Epidermal melanocyte (primary cell): ENCODE measurements at regions not wholly inside any gene's neighbourhood (a gene's known extent, or its start where the extent isn't known, plus 50 kb on each side); places are given as distances from the start of the nearest gene placed in this dataset.

Experiments
- DNase-seq: peaks from one replicate; pipeline ENCODE4 v3.0.0; 2011; ENCODE audit warnings: low spot score; ENCODE audit not compliant: insufficient read length

DNA sequence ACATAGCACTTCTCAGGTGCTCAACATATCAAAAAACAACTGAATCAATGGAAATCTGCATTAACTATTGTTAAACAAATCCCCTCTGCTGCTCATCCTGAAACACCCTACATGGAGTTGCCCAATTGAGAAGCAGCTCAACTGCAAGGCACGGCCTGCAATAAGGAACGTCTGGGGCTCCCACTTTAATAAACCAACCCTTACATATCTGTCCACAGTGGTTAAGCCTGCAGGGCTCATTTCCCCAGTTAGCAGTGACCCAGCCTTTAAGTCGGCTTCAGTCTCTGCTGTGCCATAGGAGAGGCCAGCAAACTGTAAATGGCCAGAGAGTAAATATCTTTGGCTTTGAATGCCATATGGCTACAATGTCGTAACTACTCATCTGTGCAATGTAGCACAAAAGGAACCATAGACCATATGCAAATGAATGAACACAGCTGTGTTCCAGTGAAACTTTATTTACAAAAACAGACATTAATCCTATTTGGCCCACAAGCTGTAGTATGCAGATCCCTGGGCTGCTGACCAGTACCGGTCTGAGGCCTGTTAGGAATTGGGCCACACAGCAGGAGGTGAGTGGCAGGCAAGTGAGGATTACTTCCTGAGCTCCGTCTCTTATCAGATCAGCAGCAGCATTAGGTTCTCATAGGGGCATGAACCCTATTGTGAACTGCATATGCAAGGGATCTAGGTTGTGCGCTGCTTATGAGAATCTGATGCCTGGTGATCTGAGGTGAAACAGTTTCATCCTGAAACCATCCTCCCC is 522.7 kb upstream of the CDH4 start:
- DNase-seq = no peak

DNA sequence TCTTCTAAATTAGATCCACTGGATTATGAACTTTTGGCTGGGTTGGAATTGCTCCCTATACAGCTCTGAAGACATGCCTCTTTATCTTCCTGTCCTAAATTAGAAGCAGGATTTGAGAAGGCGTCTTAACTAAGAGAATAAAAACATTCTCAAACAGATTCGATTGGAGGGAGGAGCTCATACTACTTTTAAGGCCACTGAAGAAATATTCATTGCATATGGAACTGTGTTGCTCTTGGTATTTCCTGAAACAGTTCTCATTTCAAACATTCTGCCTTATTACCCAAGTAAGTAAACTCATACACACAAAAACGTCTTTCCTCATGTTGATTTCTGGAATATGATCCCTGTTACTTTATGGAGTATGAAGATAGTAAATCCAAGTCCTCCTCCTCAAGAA is 519.7 kb upstream of the CDH4 start:
- DNase-seq = no peak

DNA sequence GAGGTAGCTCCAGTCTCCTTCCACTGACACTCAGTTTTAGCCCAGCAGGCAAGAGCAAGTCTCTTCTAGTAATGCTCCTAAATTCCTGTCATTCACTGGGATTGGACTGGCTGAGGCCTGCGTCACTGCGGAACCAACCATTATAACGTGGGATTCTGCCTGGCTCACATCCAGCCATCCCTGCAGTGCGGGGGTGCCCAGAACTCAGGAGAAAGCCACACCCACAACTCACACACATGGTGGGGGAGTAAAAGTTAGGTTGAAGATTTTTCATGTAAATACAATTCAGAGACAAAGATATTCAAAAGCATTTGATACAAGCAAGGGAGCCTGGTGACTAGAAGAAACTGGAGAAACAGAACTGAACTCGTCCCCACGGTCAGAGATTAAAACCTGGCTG is 504.0 kb upstream of the CDH4 start:
- DNase-seq = no peak

DNA sequence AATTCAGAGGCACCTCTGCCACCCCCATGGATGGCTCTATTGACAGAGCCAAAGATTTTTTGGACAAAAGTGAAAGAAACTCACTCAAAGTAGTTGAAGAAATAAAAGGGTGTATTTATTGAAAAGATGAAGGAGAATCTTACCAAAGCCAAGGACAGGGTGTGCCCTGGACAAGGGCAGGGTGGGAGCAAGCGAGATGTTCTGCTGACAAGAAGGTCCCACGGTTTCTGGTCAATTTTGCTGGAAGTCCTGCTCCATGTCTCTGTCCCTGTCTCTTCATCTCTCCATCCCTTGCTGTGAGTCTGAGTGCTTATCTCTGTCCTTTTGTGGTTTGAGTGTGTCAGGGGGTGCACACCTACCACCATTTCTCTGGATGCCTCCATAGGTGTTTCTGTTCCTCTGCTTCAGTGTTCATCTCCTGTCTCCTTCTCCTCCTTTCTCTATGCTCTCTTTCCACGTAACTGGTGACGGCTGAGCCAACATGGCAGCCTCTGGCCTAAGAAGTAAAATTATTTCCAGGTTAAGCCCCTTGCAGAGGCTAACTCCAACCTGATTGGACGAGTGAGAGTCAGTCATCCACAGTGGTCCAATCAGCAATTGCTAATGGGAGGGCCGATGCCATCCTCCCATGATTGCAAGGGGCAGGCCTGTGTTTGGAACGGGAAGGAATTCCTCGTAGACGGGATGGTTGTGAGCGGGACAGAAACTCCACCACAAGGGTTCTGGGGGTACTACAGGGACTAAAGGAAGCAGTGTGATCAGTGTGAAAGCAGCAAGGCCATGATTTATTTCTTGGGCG is 502.1 kb upstream of the CDH4 start:
- no peak for DNase-seq

DNA sequence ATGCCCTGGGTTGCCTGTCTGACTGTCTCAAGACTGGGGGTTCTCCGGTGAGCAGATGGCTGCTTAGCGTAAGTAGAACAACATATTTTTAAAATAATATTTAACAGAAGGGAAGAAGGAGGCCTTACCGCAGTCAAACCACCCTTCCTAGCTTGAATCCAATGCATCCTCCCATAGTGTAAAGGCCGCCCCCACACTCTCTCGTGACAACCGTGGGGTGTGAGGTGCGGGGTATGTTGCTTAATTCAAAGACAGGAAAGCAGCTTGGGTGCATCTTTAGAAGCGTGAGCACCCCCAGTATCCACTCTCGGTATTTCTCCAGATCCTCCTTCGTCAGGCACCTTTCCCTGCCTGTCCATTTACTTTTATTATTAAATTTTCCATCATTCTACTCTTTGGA is 501.2 kb upstream of the CDH4 start:
- no peak for DNase-seq

DNA sequence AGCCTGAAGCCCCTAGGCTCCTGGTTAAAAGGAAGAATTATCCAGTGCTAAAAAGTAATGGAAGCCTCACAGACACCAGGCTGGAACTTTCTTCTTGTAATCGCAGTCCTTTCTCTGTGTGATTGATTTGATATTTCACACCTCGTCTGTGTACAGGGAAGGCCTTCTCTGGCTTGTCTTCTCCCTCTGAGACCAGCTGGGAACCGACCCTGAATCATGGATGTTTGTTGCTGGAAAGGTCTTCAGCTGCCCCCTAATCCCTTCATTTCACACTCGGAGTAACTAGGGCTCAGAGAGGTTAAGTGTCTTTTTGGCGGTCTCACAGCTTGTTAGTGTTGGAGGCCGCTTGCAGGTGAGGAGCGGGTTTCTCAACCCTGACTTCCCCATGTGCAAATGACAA is 500.2 kb upstream of the CDH4 start:
- DNase-seq = no peak

DNA sequence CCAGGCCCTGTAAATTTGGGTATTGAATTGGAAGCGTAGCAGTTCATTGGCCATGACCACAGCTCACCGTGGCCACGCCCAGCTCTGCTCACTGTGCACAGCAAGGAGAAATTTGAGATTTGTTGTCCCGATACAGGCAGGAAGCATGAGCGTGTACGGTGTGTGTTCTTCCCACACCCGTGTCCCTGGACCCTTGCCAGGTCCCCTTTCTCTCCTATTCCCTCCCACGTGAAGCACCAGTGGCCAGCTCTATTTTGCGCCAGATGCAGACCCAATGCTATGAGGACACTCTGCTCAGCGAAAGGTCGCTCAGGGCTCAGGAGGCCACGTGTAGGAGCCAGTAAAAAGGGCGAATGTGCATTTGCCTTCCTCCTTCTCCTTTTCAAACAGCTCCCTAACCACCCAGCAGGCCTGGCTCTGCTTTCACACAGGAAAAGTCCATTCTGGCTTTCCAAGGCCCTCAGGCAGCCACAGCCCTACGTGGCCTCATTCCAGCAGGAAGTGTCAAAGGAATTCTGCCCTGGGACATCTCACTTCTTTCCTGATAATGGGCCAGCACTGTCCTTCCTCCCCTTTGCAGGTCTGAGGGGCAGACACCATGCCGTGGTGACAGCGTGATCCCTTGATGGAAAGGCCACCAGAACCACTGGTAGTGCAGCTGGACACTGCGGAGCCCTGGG is 499.2 kb upstream of the CDH4 start:
- DNase-seq = no peak

DNA sequence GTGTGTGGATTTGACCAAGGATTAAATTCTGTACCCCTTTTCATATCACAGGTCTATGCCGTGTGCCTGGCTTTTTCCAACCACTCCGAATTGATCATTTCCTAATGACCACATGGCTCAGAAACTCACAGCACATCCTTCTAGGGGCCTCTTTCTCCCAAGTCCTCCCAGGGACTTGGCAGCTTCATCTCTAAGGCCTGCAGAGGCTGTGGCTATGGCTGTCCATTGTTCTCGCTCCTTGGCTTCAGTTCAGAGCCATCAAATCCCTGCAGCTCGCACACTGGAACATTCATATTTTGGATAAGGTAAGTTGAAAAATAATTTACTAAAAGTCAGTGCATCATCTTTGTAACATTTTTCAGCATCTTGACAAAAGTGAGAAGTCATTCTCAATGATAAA is 497.2 kb upstream of the CDH4 start:
- no peak for DNase-seq

DNA sequence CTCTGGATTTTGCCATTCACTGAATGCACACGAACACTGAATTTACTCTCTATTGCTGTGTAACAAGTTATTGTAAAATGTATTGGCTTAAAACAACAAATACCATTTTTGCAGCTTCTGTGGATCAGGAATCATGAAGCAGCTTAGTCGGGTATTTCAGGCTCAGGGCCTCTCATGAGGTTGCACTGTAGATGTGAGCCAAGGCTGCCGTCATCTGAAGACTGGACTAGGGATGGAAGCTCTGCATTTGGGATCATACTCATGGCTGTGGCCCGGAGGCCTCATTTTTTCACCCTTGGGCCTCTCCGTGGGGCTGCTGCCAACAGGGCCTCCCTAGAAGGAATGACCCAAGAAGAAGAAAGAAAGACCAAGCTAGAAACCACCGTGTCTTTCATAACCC is 492.4 kb upstream of the CDH4 start:
- no peak for DNase-seq

DNA sequence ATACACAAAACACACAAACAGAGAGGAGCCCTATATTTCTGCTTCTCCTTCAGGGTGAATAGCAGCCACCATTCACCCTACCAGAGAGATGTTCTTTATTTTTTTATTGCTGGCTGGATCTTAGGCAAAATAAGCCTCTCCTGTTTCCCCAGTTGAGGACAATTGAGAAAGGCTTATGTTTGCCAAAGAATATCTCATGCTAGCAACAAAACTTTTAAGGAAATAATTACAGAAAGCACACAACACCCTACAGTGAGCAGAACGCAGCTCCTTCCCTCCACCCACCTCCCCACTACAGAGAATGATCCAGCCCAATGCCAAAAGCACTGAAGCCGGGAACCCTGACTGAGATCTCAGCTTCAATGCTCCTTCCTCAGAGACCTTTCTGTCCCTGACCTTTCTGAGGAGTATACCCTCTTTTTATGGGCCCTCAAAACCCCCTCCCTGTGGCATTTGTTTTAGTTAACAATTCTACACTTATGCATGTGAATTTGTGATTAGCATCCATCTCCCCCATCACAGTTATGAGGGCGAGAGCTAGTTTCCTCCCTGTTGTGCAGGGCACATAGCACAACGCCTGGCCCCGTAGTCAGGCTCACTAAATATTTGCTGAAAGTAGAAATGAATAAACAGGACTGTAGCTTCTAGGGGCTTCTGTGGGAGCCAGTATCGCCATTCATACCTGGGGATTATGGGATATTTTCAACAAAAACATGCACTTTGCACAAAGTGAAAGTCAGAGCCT is 491.6 kb upstream of the CDH4 start:
- no peak for DNase-seq

DNA sequence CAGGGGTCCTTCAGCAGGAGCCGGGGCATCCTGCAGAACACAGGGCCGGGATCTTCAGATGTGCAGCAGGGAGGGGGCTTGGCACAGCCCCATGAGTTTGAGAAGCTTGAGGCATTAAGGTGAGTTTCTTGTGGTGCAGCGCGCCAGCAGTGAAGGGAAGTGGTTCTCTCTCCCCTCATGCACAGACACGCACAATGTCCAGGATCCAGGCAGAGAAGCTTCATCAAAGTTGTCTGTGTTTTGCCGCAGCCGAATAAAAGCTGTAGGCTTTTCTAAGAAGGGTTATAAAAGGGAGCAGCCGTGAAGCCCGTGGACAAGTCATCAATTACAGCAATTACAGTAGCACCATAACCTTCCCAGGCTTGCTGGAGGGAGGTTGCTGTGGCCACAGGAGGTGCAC is 491.0 kb upstream of the CDH4 start:
- DNase-seq = no peak

DNA sequence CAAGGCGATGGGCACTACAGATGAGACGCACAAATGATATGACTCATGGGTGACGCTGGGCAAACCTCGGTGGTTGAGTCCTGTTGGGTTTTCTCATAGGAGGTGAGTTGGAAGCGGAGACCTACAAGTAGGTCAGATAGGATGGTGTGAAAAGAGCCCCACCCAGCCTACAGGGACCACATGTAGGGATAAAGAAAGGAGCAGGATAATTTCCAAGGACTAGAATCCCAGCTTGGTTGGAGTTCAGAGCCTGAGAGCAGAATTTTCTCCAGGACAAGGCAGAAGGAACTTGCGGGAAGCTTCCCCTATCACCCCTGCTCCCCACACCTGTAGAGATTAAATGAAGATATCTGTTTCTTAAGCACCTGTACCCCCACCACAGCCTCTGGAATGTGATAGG is 489.7 kb upstream of the CDH4 start:
- no peak for DNase-seq

DNA sequence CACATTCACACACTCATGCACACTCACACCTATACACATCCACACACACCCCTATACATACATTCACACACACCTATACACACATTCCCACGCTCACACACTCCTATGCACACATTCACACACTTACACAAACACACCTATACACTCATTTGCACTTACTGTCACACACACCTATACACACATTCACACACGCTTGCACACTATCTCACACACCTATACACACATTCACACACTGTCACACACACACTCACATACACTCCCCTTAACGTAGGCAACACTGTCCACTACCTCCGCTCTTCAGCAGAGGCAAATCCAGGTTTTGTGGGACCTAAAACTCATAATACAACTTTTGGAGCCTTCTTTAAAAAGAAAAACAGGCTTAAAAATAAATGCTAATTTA is 487.7 kb upstream of the CDH4 start:
- DNase-seq = no peak

DNA sequence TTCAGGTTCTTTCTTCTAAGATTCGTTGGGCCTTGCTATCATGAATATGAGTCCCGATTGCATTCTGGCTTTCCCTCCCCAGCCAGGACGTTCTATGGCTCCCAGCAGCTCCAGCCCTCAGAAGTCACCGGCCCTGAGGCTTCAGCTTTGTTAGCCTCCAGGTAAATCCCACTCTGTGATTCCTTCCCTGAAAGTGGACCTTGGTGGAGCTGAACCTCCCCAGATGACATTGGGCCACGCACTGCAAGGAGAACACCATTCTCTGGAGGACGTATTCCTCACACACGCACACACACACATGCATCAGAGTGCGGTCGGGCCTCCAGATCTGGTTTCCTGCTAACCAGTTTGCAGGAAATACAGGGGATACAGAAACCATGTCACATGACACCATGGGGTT is 487.3 kb upstream of the CDH4 start:
- no peak for DNase-seq

DNA sequence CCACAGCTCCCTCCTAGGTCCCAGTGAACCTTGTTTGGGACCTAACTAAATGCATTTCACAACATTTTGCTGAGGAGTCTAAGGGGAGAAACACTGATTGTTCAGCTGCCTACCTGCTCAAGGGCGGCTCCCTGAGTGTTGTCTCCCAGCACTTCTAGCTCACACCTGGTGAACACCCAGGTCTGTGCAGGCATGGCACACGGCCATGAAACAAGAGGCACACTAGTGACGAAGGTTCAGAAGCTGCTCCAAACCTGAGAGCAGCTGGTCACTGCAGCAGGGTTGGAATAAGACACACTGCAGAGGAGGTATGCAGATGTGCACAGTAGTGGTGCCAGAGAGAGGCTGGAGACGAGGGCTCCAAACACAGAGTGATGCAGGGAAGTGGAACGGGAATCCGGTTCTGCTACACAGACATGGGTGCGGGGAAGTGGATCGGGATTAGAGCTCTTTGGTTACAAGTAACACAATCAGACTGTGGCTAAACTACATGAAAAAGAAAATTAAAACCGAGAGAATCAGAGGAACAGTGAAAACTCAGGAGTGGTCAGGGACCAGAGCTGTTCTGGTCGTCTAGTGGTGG is 486.1 kb upstream of the CDH4 start:
- no peak for DNase-seq

DNA sequence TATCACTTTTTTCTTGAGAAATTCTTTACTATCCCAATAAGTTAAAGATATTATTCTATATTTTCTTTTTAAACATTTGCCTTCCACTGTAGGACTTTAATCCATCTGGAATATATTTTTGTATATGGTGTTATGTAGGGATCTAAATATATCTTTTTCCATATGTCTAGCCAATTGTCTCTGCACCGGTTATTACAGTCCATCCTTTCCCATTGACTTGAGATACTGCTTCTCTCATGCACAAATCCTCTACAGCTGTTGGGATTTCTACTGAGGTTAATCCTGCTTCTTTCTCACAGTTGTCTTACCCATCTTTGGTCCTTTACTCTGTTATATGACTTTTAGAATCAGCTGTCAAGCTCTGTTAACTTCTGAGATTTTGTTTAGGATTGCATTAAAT is 483.8 kb upstream of the CDH4 start:
- DNase-seq = no peak

DNA sequence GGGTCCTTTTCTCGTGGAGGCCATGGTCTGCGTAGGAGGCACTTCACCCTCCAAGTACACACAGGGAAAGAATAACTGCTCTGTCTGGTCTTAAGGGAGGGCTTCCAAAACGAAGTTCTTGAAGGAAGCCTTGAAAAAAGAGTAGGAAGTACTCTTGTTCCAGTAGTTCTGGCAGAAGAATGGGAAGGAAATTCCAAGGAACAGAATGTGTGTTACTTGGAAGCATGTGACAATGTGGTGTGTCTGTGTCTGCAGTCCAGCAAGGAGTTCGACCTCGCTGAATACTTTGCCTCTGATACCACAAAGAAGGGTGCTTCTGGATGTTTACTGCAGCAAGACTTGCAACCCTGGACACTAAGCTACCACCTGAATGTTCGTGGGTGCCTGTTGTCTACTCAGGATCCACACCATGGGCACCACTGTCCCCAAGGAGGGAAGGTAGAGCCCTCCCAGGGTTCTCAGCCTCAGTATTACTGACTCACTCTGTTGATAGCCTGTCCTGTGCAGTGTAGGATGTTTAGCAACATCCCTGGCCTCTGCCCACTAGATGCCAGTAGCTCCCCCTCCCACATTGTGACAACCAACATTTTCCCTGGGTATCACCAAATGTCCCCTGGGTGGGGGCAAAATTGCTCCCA is 471.6 kb upstream of the CDH4 start:
- no peak for DNase-seq

DNA sequence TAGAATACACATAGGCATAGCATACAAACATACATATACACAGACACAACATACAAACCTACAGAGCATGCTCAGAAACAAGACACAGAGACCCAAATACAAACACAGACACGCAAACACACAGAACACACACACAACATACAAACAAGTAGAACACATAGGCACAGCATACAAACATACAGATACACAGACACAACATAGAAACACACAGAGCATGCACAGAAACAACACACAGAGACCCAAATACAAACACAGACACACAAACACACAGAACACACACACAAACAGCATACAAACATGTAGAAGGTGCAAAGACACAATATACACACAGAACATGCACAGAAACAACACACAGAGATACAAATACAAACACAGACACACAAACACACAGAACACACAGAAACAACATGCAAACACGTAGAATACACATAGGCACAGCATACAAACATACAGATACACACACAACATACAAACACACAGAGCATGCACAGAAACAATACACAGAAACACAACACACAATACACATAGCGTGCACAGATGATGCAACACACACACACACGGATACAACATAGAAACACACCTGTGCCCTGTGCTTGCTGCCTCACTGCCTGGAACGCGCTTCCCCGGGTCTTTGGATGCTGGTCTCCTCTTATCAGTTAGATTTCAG is 469.0 kb upstream of the CDH4 start:
- DNase-seq = no peak

DNA sequence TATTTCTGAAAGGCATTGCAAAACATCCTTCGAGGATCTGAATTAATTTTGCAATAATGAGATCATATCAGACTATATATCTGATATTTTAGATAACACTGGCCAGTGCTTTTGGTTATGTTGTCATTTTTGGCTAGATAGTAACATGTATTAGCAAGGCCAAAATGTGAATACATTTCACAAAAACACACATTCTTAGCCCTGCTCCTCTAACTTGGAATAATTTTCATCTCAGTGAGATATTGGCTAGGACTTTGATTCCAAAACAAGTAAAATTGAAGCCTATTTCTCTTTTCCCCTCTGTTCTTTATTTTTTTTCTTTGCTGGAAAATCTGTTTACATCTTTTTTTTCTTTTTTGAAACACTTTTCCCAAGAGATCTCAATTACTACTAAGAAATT is 466.8 kb upstream of the CDH4 start:
- DNase-seq = no peak

DNA sequence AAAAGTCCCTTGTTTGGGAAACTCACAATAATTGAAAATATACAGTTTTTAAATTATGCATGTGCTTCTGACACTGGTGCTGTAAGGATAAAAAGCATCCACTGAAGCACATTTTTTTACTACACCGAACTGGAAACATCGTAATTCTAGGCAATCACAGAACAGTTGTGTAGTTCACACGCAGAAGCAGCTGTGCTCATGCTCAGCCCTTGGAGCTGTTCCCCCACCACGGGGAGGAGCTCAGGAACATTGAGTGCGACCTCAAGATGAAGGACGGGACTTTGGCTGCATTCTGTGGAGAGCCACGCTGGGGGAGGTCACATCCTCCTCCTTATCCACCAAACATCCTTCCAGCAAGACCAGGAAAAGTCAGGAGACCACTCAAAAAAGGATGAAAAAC is 466.3 kb upstream of the CDH4 start:
- DNase-seq = no peak
